Skeletal muscle tissue (tissue), 3 donors: ENCODE measurements at regions not wholly inside any gene's neighbourhood (a gene's known extent, or its start where the extent isn't known, plus 50 kb on each side); places are given as distances from the start of the nearest gene placed in this dataset.

ENCODE experiments used
- H3K27ac ChIP-seq: one replicate; pipeline ENCODE4 v1.7.0; 2013; ENCODE audit warnings: mild to moderate bottlenecking, low read depth, low read length, inconsistent platforms
- H3K27me3 ChIP-seq, 3 donors: one replicate each; pipeline ENCODE4 v1.7.0; 2013; ENCODE audit warnings: low read length in 3 of 3; ENCODE audit not compliant: control insufficient read depth in 3 of 3, insufficient read depth in 3 of 3
- H3K36me3 ChIP-seq, 3 donors: one replicate each; pipeline ENCODE4 v1.7.0; 2013; ENCODE audit warnings: low read length in 3 of 3; ENCODE audit not compliant: control insufficient read depth in 3 of 3, insufficient read depth in 3 of 3
- H3K4me1 ChIP-seq, 3 donors: one replicate each; pipeline ENCODE4 v1.7.0; 2013; ENCODE audit warnings: low read length in 3 of 3, mild to moderate bottlenecking in 3 of 3; ENCODE audit not compliant: control insufficient read depth in 3 of 3, insufficient read depth in 3 of 3
- H3K4me3 ChIP-seq, 3 donors: one replicate each; pipeline ENCODE4 v1.7.0; 2013; ENCODE audit warnings: low read length in 3 of 3
- H3K9ac ChIP-seq, 3 donors: one replicate each; pipeline ENCODE4 v1.7.0; 2013; ENCODE audit warnings: low read length in 3 of 3, mild to moderate bottlenecking in 3 of 3, moderate library complexity in 2 of 3, low read depth in 1 of 3
- H3K9me3 ChIP-seq, 3 donors: one replicate each; pipeline ENCODE4 v1.7.0; 2013; ENCODE audit warnings: low read length in 3 of 3; ENCODE audit not compliant: control insufficient read depth in 3 of 3
- donor health status: Osteomylitis.

DNA sequence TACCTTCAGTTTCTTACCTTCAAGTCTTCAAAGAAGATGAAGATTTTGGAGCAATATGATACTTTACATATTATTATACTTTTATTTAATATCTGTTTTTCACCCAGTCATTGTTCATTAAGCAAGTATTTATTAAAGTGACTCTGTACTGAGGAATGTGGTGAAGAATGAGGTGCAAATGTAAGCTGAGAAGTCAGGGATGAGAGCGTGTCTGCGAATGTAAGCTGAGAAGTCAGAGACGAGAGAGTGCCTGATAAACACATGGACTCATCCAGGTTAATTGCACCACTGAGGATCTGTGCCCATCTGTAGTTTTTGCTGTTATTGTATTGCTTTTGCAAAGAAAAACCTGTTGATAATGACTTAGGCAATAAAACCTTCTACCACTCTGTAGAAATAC is 211.9 kb upstream of the FAR2 start:
- Histone ChIP-seq H3K4me3 (no peak overlapping the region), H3K27me3 (no peaks in the 10 kb centered on the region), H3K36me3 (no peaks in the 10 kb centered on the region), H3K4me1 (no peaks in the 10 kb centered on the region), H3K27ac (no peak overlapping the region), H3K9ac (no peak overlapping the region), H3K9me3 (no peaks in the 10 kb centered on the region)

DNA sequence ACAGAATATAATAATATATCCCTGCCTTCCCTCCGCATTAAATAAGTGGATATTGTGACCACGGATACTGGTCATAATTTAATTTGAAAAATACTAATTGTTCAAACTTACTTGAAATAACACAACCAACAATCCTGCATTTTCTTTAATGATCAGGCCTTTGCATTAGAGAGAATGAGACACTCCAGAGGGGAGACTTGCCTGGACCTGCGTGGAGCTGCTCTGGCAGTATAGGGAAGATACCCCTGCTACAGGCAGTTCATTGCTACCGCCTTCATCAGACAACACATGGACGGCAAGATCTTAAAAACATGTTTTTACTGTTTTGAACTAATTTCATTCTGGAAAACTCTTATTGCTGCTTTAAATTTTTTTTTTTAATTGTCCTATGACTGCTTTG is 211.0 kb upstream of the FAR2 start:
- Histone ChIP-seq H3K9ac (no peak overlapping the region), H3K27ac (no peak overlapping the region), H3K4me1 (no peaks in the 10 kb centered on the region), H3K4me3 (no peak overlapping the region), H3K9me3 (no peaks in the 10 kb centered on the region), H3K27me3 (no peaks in the 10 kb centered on the region), H3K36me3 (no peaks in the 10 kb centered on the region)

DNA sequence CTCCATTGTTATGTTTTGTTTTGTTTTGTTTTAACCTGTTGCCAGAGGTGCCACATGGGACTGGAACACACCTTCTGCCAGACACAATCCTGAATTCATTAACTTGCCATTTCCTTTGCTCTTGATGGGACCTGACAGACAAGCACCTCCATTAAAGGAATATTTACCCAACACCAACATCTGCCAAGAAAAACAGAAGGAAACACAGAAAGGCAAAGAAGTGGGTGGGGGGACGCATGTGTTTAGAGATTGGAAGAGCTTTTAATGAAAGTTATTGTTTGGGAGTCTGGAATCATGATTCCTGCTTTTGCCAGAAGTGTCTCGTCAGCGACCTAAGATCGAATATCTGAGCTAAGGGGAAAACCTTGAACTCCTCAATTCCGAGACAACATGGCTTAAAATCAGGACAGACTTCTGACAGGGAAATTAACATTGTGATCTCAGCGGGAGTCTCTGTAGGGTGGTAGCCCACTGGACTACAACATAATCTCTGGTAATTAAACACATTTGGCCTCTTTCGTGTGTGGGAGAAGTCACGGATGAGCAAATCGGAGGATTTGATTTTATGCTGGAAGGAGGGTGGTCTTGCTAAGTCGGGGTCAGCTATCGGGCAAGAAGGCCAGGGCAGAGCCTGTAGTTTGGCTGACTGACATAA is 210.4 kb upstream of the FAR2 start:
- Histone ChIP-seq H3K27ac (no peak overlapping the region), H3K4me3 (no peak overlapping the region), H3K9me3 (no peaks in the 10 kb centered on the region), H3K27me3 (no peaks in the 10 kb centered on the region), H3K4me1 (no peaks in the 10 kb centered on the region), H3K36me3 (no peaks in the 10 kb centered on the region), H3K9ac (no peak overlapping the region)

- H3K27ac ChIP-seq = no peak overlapping the region
- no peaks in the 10 kb centered on the region for H3K4me1 ChIP-seq
- H3K9me3 ChIP-seq = no peaks in the 10 kb centered on the region
- H3K27me3 ChIP-seq = no peaks in the 10 kb centered on the region
- no peak overlapping the region for H3K4me3 ChIP-seq
- no peak overlapping the region for H3K9ac ChIP-seq
- H3K36me3 ChIP-seq = no peaks in the 10 kb centered on the region
Observed at GRCh38 chr12:28939427-28939826, 209.7 kb upstream of the FAR2 start.

DNA sequence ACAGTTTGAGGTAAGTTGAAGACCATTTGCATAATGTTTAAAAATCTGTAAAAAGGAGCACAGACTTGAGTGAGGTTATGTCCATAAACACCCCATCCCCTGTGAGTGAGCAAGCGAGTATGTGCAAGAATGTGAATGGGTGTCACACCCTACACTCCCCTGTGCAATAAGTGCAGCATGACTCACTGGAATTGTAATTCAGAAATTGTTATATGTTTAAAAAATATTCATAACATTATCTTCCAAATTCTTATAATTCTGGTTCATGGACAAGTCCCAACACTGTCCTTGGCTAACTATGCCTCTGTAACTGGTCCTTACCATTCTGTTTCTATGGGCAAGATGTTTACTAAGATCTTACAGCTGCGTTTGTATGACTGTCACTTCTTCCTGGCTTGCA is 207.8 kb upstream of the FAR2 start:
- Histone ChIP-seq H3K36me3 (no peaks in the 10 kb centered on the region), H3K4me3 (no peak overlapping the region), H3K9ac (no peak overlapping the region), H3K9me3 (no peaks in the 10 kb centered on the region), H3K4me1 (no peaks in the 10 kb centered on the region), H3K27me3 (no peaks in the 10 kb centered on the region), H3K27ac (no peak overlapping the region)

DNA sequence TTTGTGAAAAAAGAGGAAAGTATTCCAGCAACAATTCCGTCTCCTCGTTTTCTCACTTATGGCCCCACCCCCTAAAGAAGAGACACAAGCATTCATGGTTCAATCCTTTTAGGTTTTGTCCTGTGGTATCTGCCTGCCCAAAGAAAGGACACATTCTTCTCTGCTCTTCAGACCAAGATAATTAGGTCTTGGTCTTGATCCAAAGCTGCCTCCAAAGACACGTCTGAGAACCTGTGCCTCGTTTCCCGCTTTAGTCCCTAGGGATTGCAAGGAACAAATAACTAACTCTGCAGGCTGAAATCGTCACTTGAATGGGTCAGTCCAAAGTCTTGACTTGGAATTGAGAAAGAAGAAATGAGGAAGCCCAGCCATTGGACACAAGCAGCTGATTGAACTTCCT is 202.7 kb upstream of the FAR2 start:
- no peaks in the 10 kb centered on the region for H3K9me3 ChIP-seq
- H3K27me3 ChIP-seq = no peaks in the 10 kb centered on the region
- no peak overlapping the region for H3K9ac ChIP-seq
- no peak overlapping the region for H3K27ac ChIP-seq
- H3K4me3 ChIP-seq = no peak overlapping the region
- H3K4me1 ChIP-seq = no peaks in the 10 kb centered on the region
- no peaks in the 10 kb centered on the region for H3K36me3 ChIP-seq

DNA sequence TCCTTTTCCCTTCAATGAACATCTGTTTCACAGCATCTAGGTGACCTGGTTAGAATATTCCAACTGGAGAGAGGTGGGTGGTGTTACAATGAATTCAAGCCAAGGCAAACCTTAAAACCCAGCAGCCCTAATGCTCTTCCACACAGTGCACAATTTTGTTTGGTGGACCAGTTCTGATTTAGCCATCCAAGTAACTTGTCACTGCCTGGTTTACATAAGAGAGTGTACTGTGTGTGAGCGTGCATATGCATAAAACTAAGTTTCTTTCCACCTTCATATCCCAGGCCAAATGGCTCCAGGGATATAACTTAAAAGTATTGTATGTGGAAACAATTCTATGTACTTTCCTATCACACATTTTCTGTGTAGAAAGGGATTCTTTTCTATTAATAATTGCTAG is 200.4 kb upstream of the FAR2 start:
- H3K4me1 ChIP-seq = no peaks in the 10 kb centered on the region
- H3K36me3 ChIP-seq = no peaks in the 10 kb centered on the region
- no peak overlapping the region for H3K9ac ChIP-seq
- no peak overlapping the region for H3K4me3 ChIP-seq
- no peaks in the 10 kb centered on the region for H3K9me3 ChIP-seq
- no peaks in the 10 kb centered on the region for H3K27me3 ChIP-seq
- no peak overlapping the region for H3K27ac ChIP-seq

DNA sequence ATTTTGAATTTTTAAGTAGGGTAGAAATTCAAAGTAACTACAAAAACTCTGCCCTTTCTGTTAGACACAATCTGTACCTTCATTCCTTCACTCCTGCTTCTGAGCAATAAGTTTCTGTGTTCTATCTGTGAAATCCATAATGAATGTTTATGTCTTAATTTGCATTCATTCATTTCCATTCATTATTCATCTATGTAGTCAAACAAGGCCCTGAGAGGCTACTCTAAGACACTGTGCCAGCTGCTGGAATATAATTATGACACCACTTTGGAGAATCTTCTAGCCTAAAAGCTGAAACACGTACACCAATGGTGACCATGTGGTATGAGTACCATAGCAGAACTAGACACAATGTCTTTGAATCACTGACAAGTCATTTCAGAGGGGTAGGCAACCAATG is 199.9 kb upstream of the FAR2 start:
- Histone ChIP-seq H3K9me3 (no peaks in the 10 kb centered on the region), H3K27me3 (no peaks in the 10 kb centered on the region), H3K4me3 (no peak overlapping the region), H3K4me1 (no peaks in the 10 kb centered on the region), H3K27ac (no peak overlapping the region), H3K9ac (no peak overlapping the region), H3K36me3 (no peaks in the 10 kb centered on the region)

- Histone ChIP-seq H3K4me1 (no peaks in the 10 kb centered on the region), H3K9ac (no peak overlapping the region), H3K27me3 (no peaks in the 10 kb centered on the region), H3K27ac (no peak overlapping the region), H3K36me3 (no peaks in the 10 kb centered on the region), H3K4me3 (no peak overlapping the region), H3K9me3 (no peaks in the 10 kb centered on the region)
Observed at GRCh38 chr12:28950049-28950448, 199.0 kb upstream of the FAR2 start.

- H3K27me3 ChIP-seq = no peaks in the 10 kb centered on the region
- no peak overlapping the region for H3K4me3 ChIP-seq
- H3K9ac ChIP-seq = no peak overlapping the region
- peaks cover 0 to 3% (median 0%) of the 10 kb centered on the region in 3 donors for H3K4me1 ChIP-seq
- no peaks in the 10 kb centered on the region for H3K36me3 ChIP-seq
- no peaks in the 10 kb centered on the region for H3K9me3 ChIP-seq
- H3K27ac ChIP-seq = no peak overlapping the region
Observed at GRCh38 chr12:28951935-28952334, 197.1 kb upstream of the FAR2 start.

- peaks cover 0 to 1% (median 0%) of the 10 kb centered on the region in 3 donors for H3K9me3 ChIP-seq
- no peaks in the 10 kb centered on the region for H3K36me3 ChIP-seq
- H3K27me3 ChIP-seq = no peaks in the 10 kb centered on the region
- H3K4me1 ChIP-seq = peaks cover 0 to 3% (median 0%) of the 10 kb centered on the region in 3 donors
- H3K27ac ChIP-seq = no peak overlapping the region
- H3K4me3 ChIP-seq = no peak overlapping the region
- H3K9ac ChIP-seq = no peak overlapping the region
Observed at GRCh38 chr12:28954333-28954732, 194.7 kb upstream of the FAR2 start.
